ENCODE measurements at regions not wholly inside any gene's neighbourhood (a gene's known extent, or its start where the extent isn't known, plus 50 kb on each side); places are given as distances from the start of the nearest gene placed in this dataset.

GRCh38 chr5:8321272-8321671, 452.3 kb downstream of the MTRR start:
- FAIRE-seq, result no peak
- H2BK12ac ChIP-seq (ENCODE audit: low read depth, low read length), result no peak overlapping the region
- H3K4me2 ChIP-seq (ENCODE audit: insufficient read depth in 1 of 2, low read depth in 2 of 2, low read length in 2 of 2), result no peak overlapping the region
- TF ChIP-seq SP4 (IDR thresholded peaks at IDR 0.05; ENCODE audit: low read length), result no peak
- H4K91ac ChIP-seq (replicated peaks; ENCODE audit: insufficient read length, low read length), result no peak overlapping the region
- H2BK20ac ChIP-seq (ENCODE audit: low read length), result no peak overlapping the region
- H3K4me1 ChIP-seq (replicated peaks in 1 of 4; ENCODE audit: control insufficient read depth in 3 of 4, insufficient read depth in 4 of 4, low read length in 3 of 4), result no peaks in the 10 kb centered on the region
- H3K36me3 ChIP-seq (ENCODE audit: control insufficient read depth in 2 of 4, insufficient read depth in 4 of 4, low read length in 3 of 4), result no peaks in the 10 kb centered on the region
- no peak overlapping the region for H2BK120ac ChIP-seq (replicated peaks; ENCODE audit: low read depth, low read length)
- no peak overlapping the region for H3K4ac ChIP-seq (replicated peaks; ENCODE audit: insufficient read length, low read depth, low read length)
- no peak overlapping the region for H2AK5ac ChIP-seq (ENCODE audit: low read depth, low read length)
- H4K20me1 ChIP-seq (replicated peaks in 1 of 2; ENCODE audit: control insufficient read depth in 1 of 2, insufficient read depth in 2 of 2, low read length in 2 of 2), result peaks cover 0 to 2% of the 10 kb centered on the region in 2 experiments
- no peaks in the 10 kb centered on the region for H3K27me3 ChIP-seq (replicated peaks in 1 of 4; ENCODE audit: control insufficient read depth in 3 of 4, extremely low read depth in 1 of 4, insufficient read depth in 3 of 4, low read length in 3 of 4)
- H3K14ac ChIP-seq (ENCODE audit: insufficient read length), result no peak overlapping the region
- no peaks in the 10 kb centered on the region for H3K79me2 ChIP-seq (ENCODE audit: control insufficient read depth in 1 of 2, insufficient read depth in 2 of 2, low read length in 2 of 2)
- H2BK5ac ChIP-seq (ENCODE audit: low read depth, low read length), result no peak overlapping the region
- no peak overlapping the region for H3K23ac ChIP-seq (ENCODE audit: insufficient read length)
- no peak for DNase-seq (ENCODE audit: low read depth in 1 of 2, low spot score in 2 of 2)
- WGBS, 2 experiments (ENCODE audit: extremely low coverage in 1 of 2, insufficient coverage in 1 of 2, insufficient read length in 1 of 2, insufficient replicate concordance in 2 of 2, low coverage in 1 of 2, low lambda C conversion rate in 2 of 2, missing lambda C conversion rate in 1 of 2), result 100% methylated on average over 1 of the region's 1 CpG; no CpG with 5 or more reads in 1 of the 2 experiments
- no peaks in the 10 kb centered on the region for H3K79me1 ChIP-seq (ENCODE audit: low read depth, low read length)
- no peak overlapping the region for H2AFZ ChIP-seq (ENCODE audit: low read length)
- no peak overlapping the region for H3K27ac ChIP-seq (ENCODE audit: low read depth, low read length)
- no peaks in the 10 kb centered on the region for H3K9me3 ChIP-seq (ENCODE audit: insufficient read depth in 2 of 2, low read depth in 1 of 2, low read length in 1 of 2)
- H3K4me3 ChIP-seq (ENCODE audit: extremely low read depth in 1 of 4, insufficient read depth in 2 of 4, low read depth in 3 of 4, low read length in 4 of 4), result no peak overlapping the region
- no peak overlapping the region for H3K56ac ChIP-seq (replicated peaks; ENCODE audit: insufficient read length, low read depth, low read length)
- H4K8ac ChIP-seq (ENCODE audit: extremely low read depth, insufficient read depth, low read length), result no peak overlapping the region
- ChIA-PET POLR2A (ENCODE audit: partially characterized antibody) (no interaction called here), CTCF (ENCODE audit: partially characterized antibody) (interaction anchor here (3.9 kb wide), 1 partner anchor 19 kb away, joined by 12 read pairs; no protein-coding TSS in a partner anchor)
- no peak overlapping the region for H3K9ac ChIP-seq (replicated peaks in 1 of 4; ENCODE audit: extremely low read depth in 1 of 4, low read depth in 3 of 4, low read length in 3 of 4)
- no peak overlapping the region for H2BK15ac ChIP-seq (ENCODE audit: low read length)
- no peaks in the 10 kb centered on the region for H3K23me2 ChIP-seq (ENCODE audit: low read depth, low read length)
- no peak overlapping the region for H4K5ac ChIP-seq (ENCODE audit: insufficient read length, low read depth, low read length)
- no peak overlapping the region for H3K18ac ChIP-seq (ENCODE audit: extremely low read depth, low read length)

Measured in H1 (cell line).